GM12878 (cell line): ENCODE measurements at regions not wholly inside any gene's neighbourhood (a gene's known extent, or its start where the extent isn't known, plus 50 kb on each side); places are given as distances from the start of the nearest gene placed in this dataset.

Experiments
- ATAC-seq: fragments of 200-7000 bp; cut with Tn5 transposase; 3 replicates; pipeline ENCODE4 v1.9.1; 2020; ENCODE audit warnings: mild to moderate bottlenecking, moderate library complexity
- BruUV-seq: library from RNA; stranded (reverse); fragments of 400-500 nt; replicated peaks from 2 replicates; lab custom pipeline; 2021; lab: Mats Ljungman, UMichigan
- CTCF ChIA-PET: fragments of 300-600 bp; sonication (Branson Sonifier 250); formaldehyde crosslinking; extraction: SDS; loops from one replicate; lab custom pipeline; 2021; ENCODE audit warnings: inconsistent platforms; lab: Yijun Ruan, JAX
- POLR2A ChIA-PET: fragments of 350-600 bp; formaldehyde crosslinking; extraction: SDS; loops from one replicate; lab custom pipeline; 2021; ENCODE audit warnings: inconsistent platforms; lab: Charles Lee
- RAD21 ChIA-PET: fragments of 300-600 bp; sonication (Branson Sonifier 250); formaldehyde crosslinking; loops from one replicate; lab custom pipeline; 2023; ENCODE audit warnings: antibody characterized with exemption; ENCODE audit not compliant: unreplicated experiment; lab: Charles Lee
- SMC1A ChIA-PET: fragments of 300-600 bp; sonication (Branson Sonifier 250); formaldehyde crosslinking; loops from one replicate; lab custom pipeline; 2023; ENCODE audit not compliant: unreplicated experiment, uncharacterized antibody; lab: Charles Lee
- DNase-seq: peaks from one replicate; pipeline ENCODE4 v3.0.0-alpha.2; 2011; ENCODE audit warnings: low read depth, low spot score
- FAIRE-seq: peaks from 3 replicates; lab custom pipeline; 2011; peaks lifted over from hg19 to GRCh38; lab: Jason Lieb, UNC
- H2AFZ ChIP-seq: 2 replicates; pipeline ENCODE4 v1.6.0; 2011; ENCODE audit warnings: low read depth, low read length, control low read depth; ENCODE audit not compliant: control insufficient read depth
- H3K27ac ChIP-seq: 2 replicates; pipeline ENCODE4 v1.5.1; 2011; ENCODE audit warnings: control low read depth; ENCODE audit not compliant: control insufficient read depth, insufficient read depth
- H3K27me3 ChIP-seq, 2 experiments: replicated peaks in 1 of 2; 2 replicates each; pipeline versions ENCODE4 v1.6.0 to v1.6.1; 2011; ENCODE audit warnings: low read length in 1 of 2; ENCODE audit not compliant: control insufficient read depth in 2 of 2, insufficient read depth in 2 of 2
- H3K36me3 ChIP-seq, 2 experiments: 2 replicates each; pipeline ENCODE4 v1.5.1; 2011; ENCODE audit warnings: low read length in 1 of 2; ENCODE audit not compliant: control insufficient read depth in 2 of 2, insufficient read depth in 2 of 2
- H3K4me1 ChIP-seq: 2 replicates; pipeline ENCODE4 v1.6.1; 2011; ENCODE audit warnings: mild to moderate bottlenecking, low read length, moderate library complexity, mixed read lengths; ENCODE audit not compliant: control insufficient read depth, insufficient read depth
- H3K4me2 ChIP-seq: 2 replicates; pipeline ENCODE4 v1.6.0; 2011; ENCODE audit warnings: control low read depth; ENCODE audit not compliant: control insufficient read depth, insufficient read depth
- H3K4me3 ChIP-seq: fragments of 200-600 bp; sonication (generic); 2 replicates; pipeline ENCODE4 v1.5.1; 2016
- H3K79me2 ChIP-seq: 2 replicates; pipeline ENCODE4 v1.6.0; 2011; ENCODE audit warnings: low read length; ENCODE audit not compliant: control insufficient read depth, insufficient read depth
- H3K9ac ChIP-seq: 2 replicates; pipeline ENCODE4 v1.8.0; 2011; ENCODE audit warnings: low read length, control low read depth, mixed read lengths; ENCODE audit not compliant: control insufficient read depth, insufficient read depth
- H3K9me3 ChIP-seq: replicated peaks from 3 replicates; pipeline ENCODE4 v1.5.1; 2011; ENCODE audit warnings: mild to moderate bottlenecking, low read length; ENCODE audit not compliant: control insufficient read depth, insufficient read depth
- H4K20me1 ChIP-seq: 2 replicates; pipeline ENCODE4 v1.6.0; 2011; ENCODE audit not compliant: control insufficient read depth, insufficient read depth
- CBX5 ChIP-seq: sonication (generic); IDR thresholded peaks from 2 replicates; pipeline ENCODE4 v1.6.1; 2016; ENCODE audit warnings: low read depth, moderate library complexity, mild to moderate bottlenecking, inconsistent platforms
- CHD1 ChIP-seq: IDR thresholded peaks from 2 replicates; pipeline ENCODE4 v1.6.1; 2012; ENCODE audit warnings: low read depth, low read length, improper control_type of control experiment
- CHD4 ChIP-seq: fragments of 200-600 bp; sonication (generic); IDR thresholded peaks from 2 replicates; pipeline ENCODE4 v1.6.1; 2016; ENCODE audit warnings: mild to moderate bottlenecking
- CTCF ChIP-seq, 3 experiments: IDR thresholded peaks in 2 of 3; conservative IDR thresholded peaks in 1 of 3; 2 replicates each; pipeline ENCODE4 v1.5.1; 2011; ENCODE audit warnings: low read depth in 3 of 3, low read length in 3 of 3, mild to moderate bottlenecking in 3 of 3, control low read depth in 2 of 3, moderate library complexity in 2 of 3, inconsistent platforms in 1 of 3, mixed read lengths in 1 of 3; ENCODE audit not compliant: control insufficient read depth in 2 of 3, insufficient read depth in 1 of 3; ENCODE audit errors: extremely low read depth in 1 of 3
- E2F4 ChIP-seq: IDR thresholded peaks from 2 replicates; pipeline ENCODE4 v1.6.1; 2012; ENCODE audit warnings: low read depth, low read length, improper control_type of control experiment
- EGR1 ChIP-seq, 2 experiments: IDR thresholded peaks; 1 replicate in 1 of 2; 2 replicates in 1 of 2; pipeline ENCODE4 v1.6.1; 2011 to 2012; ENCODE audit warnings: low read depth in 2 of 2, low read length in 2 of 2, borderline replicate concordance in 1 of 2, mild to moderate bottlenecking in 1 of 2, moderate library complexity in 1 of 2
- ELK1 ChIP-seq: IDR thresholded peaks from 2 replicates; pipeline ENCODE4 v1.6.1; 2012; ENCODE audit warnings: low read depth, low read length, improper control_type of control experiment
- NR2C1 ChIP-seq: fragments of 450-650 bp; IDR thresholded peaks from 2 replicates; pipeline ENCODE4 v1.6.1; 2017; ENCODE audit warnings: antibody characterized with exemption, mild to moderate bottlenecking, moderate library complexity
- SMAD1 ChIP-seq: fragments of 450-650 bp; IDR thresholded peaks from 2 replicates; pipeline ENCODE4 v1.6.1; 2018; ENCODE audit warnings: mild to moderate bottlenecking, low read depth; ENCODE audit not compliant: partially characterized antibody
- SMC3 ChIP-seq: IDR thresholded peaks from 2 replicates; pipeline ENCODE4 v1.6.1; 2011; ENCODE audit warnings: low read length, improper control_type of control experiment, borderline replicate concordance
- SUPT20H ChIP-seq: IDR thresholded peaks from 2 replicates; pipeline ENCODE4 v1.6.1; 2011; ENCODE audit warnings: low read depth, mild to moderate bottlenecking, low read length, moderate library complexity, borderline replicate concordance; ENCODE audit not compliant: control insufficient read depth
- TCF12 ChIP-seq: IDR thresholded peaks from 2 replicates; pipeline ENCODE4 v1.6.1; 2011; ENCODE audit warnings: low read depth, mild to moderate bottlenecking, low read length
- TCF3 ChIP-seq: IDR thresholded peaks from 2 replicates; pipeline ENCODE4 v1.6.1; 2012; ENCODE audit warnings: low read depth, mild to moderate bottlenecking, low read length, borderline replicate concordance; ENCODE audit not compliant: insufficient read depth
- USF2 ChIP-seq: IDR thresholded peaks from 2 replicates; pipeline ENCODE4 v1.6.1; 2011; ENCODE audit warnings: low read depth, low read length, improper control_type of control experiment, borderline replicate concordance
- ZBED1 ChIP-seq: IDR thresholded peaks from 2 replicates; pipeline ENCODE4 v1.6.1; 2016; ENCODE audit warnings: borderline replicate concordance
- ZBTB4 ChIP-seq: fragments of 450-650 bp; formaldehyde crosslinking; IDR thresholded peaks from 2 replicates; pipeline ENCODE4 v1.4.0; 2022; ENCODE audit warnings: mild to moderate bottlenecking, moderate library complexity
- ZNF217 ChIP-seq: fragments of 450-650 bp; IDR thresholded peaks from 2 replicates; pipeline ENCODE4 v1.6.1; 2017; ENCODE audit warnings: antibody characterized with exemption, mild to moderate bottlenecking
- in situ Hi-C: fragments of 300-500 bp; cut with MboI; formaldehyde crosslinking; loops from 9 replicates; pipeline ENCODE4 v1.14.3; 2018; ENCODE audit warnings: mixed read lengths
- intact Hi-C: fragments of 100-400 bp; cut with micrococcal nuclease; formaldehyde crosslinking; loops from one replicate; pipeline ENCODE4 v1.14.2; 2022; ENCODE audit not compliant: unreplicated experiment

- Histone ChIP-seq H3K27ac (no peak overlapping the region), H3K36me3 (no peaks in the 10 kb centered on the region), H3K4me3 (no peak overlapping the region), H3K27me3 (peaks cover 0 to 1% of the 10 kb centered on the region in 2 experiments; a peak in 3 of 4 replicates), H4K20me1 (no peaks in the 10 kb centered on the region), H3K4me1 (no peaks in the 10 kb centered on the region), H3K79me2 (no peaks in the 10 kb centered on the region), H3K4me2 (no peak overlapping the region), H3K9ac (no peak overlapping the region), H3K9me3 (no peaks in the 10 kb centered on the region), H2AFZ (no peak overlapping the region)
- ChIA-PET RAD21 (no interaction called here), POLR2A (interaction anchor here (0.6 kb wide), 1 partner anchor 680 kb away, joined by 3 read pairs; no protein-coding TSS in a partner anchor), SMC1A (no interaction called here), CTCF (no interaction called here)
- FAIRE-seq (no peak), ATAC-seq (no peak), DNase-seq (no peak)
- no TSS peak for BruUV-seq
- intact Hi-C loops (no loop called here), in situ Hi-C loops (no loop called here)
- TF ChIP-seq CBX5 (no peak), TCF12 (no peak), ELK1 (no peak), EGR1 (IDR thresholded peaks at IDR 0.05; ENCODE audit: borderline replicate concordance in 1 of 2, low read depth in 2 of 2, low read length in 2 of 2) (no peak), SMC3 (no peak), USF2 (no peak), ZBTB4 (CRISPR knock-in tag) (no peak), ZBED1 (no peak), CHD1 (no peak), SMAD1 (no peak), CTCF (IDR thresholded peaks at IDR 0.05 in 2 of 3, conservative IDR thresholded peaks at IDR 0.05 in 1 of 3; ENCODE audit: control insufficient read depth in 2 of 3, extremely low read depth in 1 of 3, insufficient read depth in 1 of 3, low read depth in 3 of 3, low read length in 3 of 3) (no peak), CHD4 (no peak), SUPT20H (no peak), E2F4 (no peak), TCF3 (no peak), NR2C1 (no peak), ZNF217 (no peak)
Measured at GRCh38 chr3:67215690-67216089, 217.6 kb downstream of the KBTBD8 start.
